Osteoblast (primary cell): ENCODE measurements at regions not wholly inside any gene's neighbourhood (a gene's known extent, or its start where the extent isn't known, plus 50 kb on each side); places are given as distances from the start of the nearest gene placed in this dataset.

Experiments used
- DNase-seq: peaks from one replicate; pipeline ENCODE4 v3.0.0; 2011; ENCODE audit warnings: low spot score, mixed read lengths; ENCODE audit not compliant: insufficient read length; ENCODE audit errors: missing footprints
- H2AFZ ChIP-seq: 2 replicates; pipeline ENCODE4 v1.6.0; 2011; ENCODE audit warnings: mild to moderate bottlenecking, low read length
- H3K27ac ChIP-seq: 2 replicates; pipeline ENCODE4 v1.5.1; 2011; ENCODE audit warnings: mild to moderate bottlenecking, low read depth, low read length, moderate library complexity
- H3K27me3 ChIP-seq: 2 replicates; pipeline ENCODE4 v1.6.0; 2012; ENCODE audit warnings: mild to moderate bottlenecking, control low read depth, inconsistent platforms, low read length, moderate library complexity; ENCODE audit not compliant: insufficient read depth
- H3K36me3 ChIP-seq: 2 replicates; pipeline ENCODE4 v1.5.1; 2011; ENCODE audit warnings: mild to moderate bottlenecking, low read length, control low read depth, moderate library complexity; ENCODE audit not compliant: insufficient read depth
- H3K4me1 ChIP-seq: 2 replicates; pipeline ENCODE4 v1.5.1; 2011; ENCODE audit warnings: mild to moderate bottlenecking, low read length, control low read depth, moderate library complexity; ENCODE audit not compliant: insufficient read depth
- H3K4me2 ChIP-seq: 2 replicates; pipeline ENCODE4 v1.6.0; 2011; ENCODE audit warnings: mild to moderate bottlenecking, low read length; ENCODE audit not compliant: insufficient read depth
- H3K4me3 ChIP-seq: fragments of 200-600 bp; sonication (generic); 3 replicates; pipeline ENCODE4 v1.5.1; 2012; ENCODE audit warnings: mild to moderate bottlenecking, low read length, inconsistent platforms; ENCODE audit not compliant: insufficient read depth
- H3K79me2 ChIP-seq: 2 replicates; pipeline ENCODE4 v1.6.0; 2012; ENCODE audit warnings: mild to moderate bottlenecking, low read length, control low read depth, inconsistent platforms; ENCODE audit not compliant: insufficient read depth
- H3K9me3 ChIP-seq: 2 replicates; pipeline ENCODE4 v1.5.1; 2011; ENCODE audit warnings: low read depth, low read length, control low read depth
- H4K20me1 ChIP-seq: 2 replicates; pipeline ENCODE4 v1.6.0; 2012; ENCODE audit warnings: mild to moderate bottlenecking, low read length, control low read depth; ENCODE audit not compliant: insufficient read depth
- TF ChIP-seq, protein P1 (sequence below): IDR thresholded peaks from 2 replicates; pipeline ENCODE4 v1.5.1; 2011; ENCODE audit warnings: mild to moderate bottlenecking, low read depth, low read length, moderate library complexity; ENCODE audit errors: extremely low read depth

GRCh38 chr3:190995156-190995555 lies 132.7 kb upstream of the GMNC start:
- no peaks in the 10 kb centered on the region for H3K4me1 ChIP-seq
- no peaks in the 10 kb centered on the region for H4K20me1 ChIP-seq
- H3K4me2 ChIP-seq, result no peak overlapping the region
- H3K79me2 ChIP-seq, result no peaks in the 10 kb centered on the region
- H3K9me3 ChIP-seq, result no peaks in the 10 kb centered on the region
- no peak overlapping the region for H3K27ac ChIP-seq
- DNase-seq, result no peak
- H2AFZ ChIP-seq, result no peak overlapping the region
- no peak overlapping the region for H3K4me3 ChIP-seq
- TF ChIP-seq, protein P1, sequence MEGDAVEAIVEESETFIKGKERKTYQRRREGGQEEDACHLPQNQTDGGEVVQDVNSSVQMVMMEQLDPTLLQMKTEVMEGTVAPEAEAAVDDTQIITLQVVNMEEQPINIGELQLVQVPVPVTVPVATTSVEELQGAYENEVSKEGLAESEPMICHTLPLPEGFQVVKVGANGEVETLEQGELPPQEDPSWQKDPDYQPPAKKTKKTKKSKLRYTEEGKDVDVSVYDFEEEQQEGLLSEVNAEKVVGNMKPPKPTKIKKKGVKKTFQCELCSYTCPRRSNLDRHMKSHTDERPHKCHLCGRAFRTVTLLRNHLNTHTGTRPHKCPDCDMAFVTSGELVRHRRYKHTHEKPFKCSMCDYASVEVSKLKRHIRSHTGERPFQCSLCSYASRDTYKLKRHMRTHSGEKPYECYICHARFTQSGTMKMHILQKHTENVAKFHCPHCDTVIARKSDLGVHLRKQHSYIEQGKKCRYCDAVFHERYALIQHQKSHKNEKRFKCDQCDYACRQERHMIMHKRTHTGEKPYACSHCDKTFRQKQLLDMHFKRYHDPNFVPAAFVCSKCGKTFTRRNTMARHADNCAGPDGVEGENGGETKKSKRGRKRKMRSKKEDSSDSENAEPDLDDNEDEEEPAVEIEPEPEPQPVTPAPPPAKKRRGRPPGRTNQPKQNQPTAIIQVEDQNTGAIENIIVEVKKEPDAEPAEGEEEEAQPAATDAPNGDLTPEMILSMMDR, result no peak
- no peaks in the 10 kb centered on the region for H3K36me3 ChIP-seq
- H3K27me3 ChIP-seq, result no peaks in the 10 kb centered on the region

DNA sequence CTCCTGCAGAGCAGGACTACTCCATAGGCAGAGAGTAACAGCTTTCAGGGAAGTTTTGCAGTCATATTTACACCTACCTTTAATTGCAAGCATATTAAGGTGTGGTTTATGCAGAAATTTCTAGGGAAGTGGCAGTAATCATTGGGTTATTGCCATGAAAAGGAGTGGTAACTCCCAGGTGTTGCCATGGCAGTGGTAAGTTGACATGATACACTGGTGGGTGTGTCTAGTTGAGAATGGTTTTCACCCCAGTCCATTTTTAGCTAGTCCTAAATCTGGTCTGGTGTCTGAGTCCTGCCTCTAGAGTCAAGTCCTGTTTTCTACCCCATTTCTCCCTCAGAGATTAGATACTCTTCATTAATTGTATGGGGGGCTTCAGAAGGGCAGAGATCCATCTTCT lies 128.4 kb upstream of the GMNC start:
- H3K4me3 ChIP-seq, result no peak overlapping the region
- TF ChIP-seq, protein P1, result no peak

DNA sequence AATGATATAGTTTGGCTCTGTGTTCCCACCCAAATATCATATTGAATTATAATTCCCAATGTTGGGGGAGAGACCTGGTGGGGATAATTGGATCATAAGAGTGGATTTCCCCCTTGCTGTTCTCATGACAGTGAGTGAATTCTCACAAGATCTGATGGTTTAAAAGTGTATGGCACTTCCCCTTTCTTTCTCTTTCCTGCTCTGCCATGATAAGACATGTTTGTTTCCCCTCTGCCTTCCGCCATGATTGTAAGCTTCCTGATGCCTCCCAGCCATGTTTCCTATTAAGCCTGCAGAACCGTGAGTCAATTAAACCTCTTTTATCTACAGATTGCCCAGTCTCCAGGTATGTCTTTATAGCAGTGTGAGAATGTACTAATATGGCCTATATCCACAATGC lies 126.7 kb upstream of the GMNC start:
- Histone ChIP-seq H4K20me1 (no peaks in the 10 kb centered on the region), H3K4me2 (no peak overlapping the region), H3K27ac (no peak overlapping the region), H3K79me2 (no peaks in the 10 kb centered on the region), H3K36me3 (no peaks in the 10 kb centered on the region), H2AFZ (no peak overlapping the region), H3K4me3 (no peak overlapping the region), H3K27me3 (no peaks in the 10 kb centered on the region), H3K9me3 (no peaks in the 10 kb centered on the region), H3K4me1 (no peaks in the 10 kb centered on the region)
- no peak for DNase-seq
- TF ChIP-seq, protein P1, result no peak

More for the DNA sequence above, 128.4 kb upstream of the GMNC start:
- no peak for DNase-seq
- H3K4me2 ChIP-seq, result no peak overlapping the region
- H4K20me1 ChIP-seq, result no peaks in the 10 kb centered on the region
- H3K27ac ChIP-seq, result no peak overlapping the region
- no peaks in the 10 kb centered on the region for H3K36me3 ChIP-seq
- H3K4me1 ChIP-seq, result no peaks in the 10 kb centered on the region
- H2AFZ ChIP-seq, result no peak overlapping the region
- H3K79me2 ChIP-seq, result no peaks in the 10 kb centered on the region
- H3K27me3 ChIP-seq, result no peaks in the 10 kb centered on the region
- no peaks in the 10 kb centered on the region for H3K9me3 ChIP-seq

GRCh38 chr3:190988102-190988501 lies 125.6 kb upstream of the GMNC start:
- H3K36me3 ChIP-seq, result no peaks in the 10 kb centered on the region
- TF ChIP-seq, protein P1, result no peak
- no peaks in the 10 kb centered on the region for H3K4me1 ChIP-seq
- no peaks in the 10 kb centered on the region for H3K9me3 ChIP-seq
- no peaks in the 10 kb centered on the region for H3K27me3 ChIP-seq
- H3K4me3 ChIP-seq, result no peak overlapping the region
- H2AFZ ChIP-seq, result no peak overlapping the region
- H4K20me1 ChIP-seq, result no peaks in the 10 kb centered on the region
- no peak overlapping the region for H3K27ac ChIP-seq
- no peaks in the 10 kb centered on the region for H3K79me2 ChIP-seq
- H3K4me2 ChIP-seq, result no peak overlapping the region
- no peak for DNase-seq
